ENCODE measurements at regions not wholly inside any gene's neighbourhood (a gene's known extent, or its start where the extent isn't known, plus 50 kb on each side); places are given as distances from the start of the nearest gene placed in this dataset.

DNA sequence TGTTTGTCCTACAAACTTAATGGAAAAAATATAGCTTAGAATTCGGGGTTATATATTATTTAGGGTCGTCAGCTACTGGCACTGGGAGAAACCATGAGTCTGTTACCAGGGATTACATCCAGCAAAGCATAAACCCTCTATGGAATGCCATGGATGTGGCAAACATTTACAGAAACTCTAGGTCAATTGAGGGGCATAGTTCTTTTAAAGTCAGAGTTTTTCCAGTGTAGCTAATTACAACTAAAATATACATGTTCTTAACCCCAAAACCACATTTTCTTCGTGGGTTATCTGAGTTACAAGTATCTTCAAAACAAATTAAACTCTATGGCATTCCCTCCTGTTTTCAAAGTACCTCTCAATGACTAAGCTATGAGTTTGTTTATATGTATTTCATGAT lies 99.3 kb upstream of the THSD7A start:
- TF ChIP-seq POLR2A (IDR thresholded peaks at IDR 0.05): no peak
- TF ChIP-seq, protein P1, sequence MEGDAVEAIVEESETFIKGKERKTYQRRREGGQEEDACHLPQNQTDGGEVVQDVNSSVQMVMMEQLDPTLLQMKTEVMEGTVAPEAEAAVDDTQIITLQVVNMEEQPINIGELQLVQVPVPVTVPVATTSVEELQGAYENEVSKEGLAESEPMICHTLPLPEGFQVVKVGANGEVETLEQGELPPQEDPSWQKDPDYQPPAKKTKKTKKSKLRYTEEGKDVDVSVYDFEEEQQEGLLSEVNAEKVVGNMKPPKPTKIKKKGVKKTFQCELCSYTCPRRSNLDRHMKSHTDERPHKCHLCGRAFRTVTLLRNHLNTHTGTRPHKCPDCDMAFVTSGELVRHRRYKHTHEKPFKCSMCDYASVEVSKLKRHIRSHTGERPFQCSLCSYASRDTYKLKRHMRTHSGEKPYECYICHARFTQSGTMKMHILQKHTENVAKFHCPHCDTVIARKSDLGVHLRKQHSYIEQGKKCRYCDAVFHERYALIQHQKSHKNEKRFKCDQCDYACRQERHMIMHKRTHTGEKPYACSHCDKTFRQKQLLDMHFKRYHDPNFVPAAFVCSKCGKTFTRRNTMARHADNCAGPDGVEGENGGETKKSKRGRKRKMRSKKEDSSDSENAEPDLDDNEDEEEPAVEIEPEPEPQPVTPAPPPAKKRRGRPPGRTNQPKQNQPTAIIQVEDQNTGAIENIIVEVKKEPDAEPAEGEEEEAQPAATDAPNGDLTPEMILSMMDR (IDR thresholded peaks at IDR 0.05): no peak
